Gastroesophageal sphincter (tissue), 3 donors: ENCODE measurements at regions not wholly inside any gene's neighbourhood (a gene's known extent, or its start where the extent isn't known, plus 50 kb on each side); places are given as distances from the start of the nearest gene placed in this dataset.

ENCODE experiments used
- CTCF ChIP-seq, 4 experiments: fragments of 200-600 bp in 2 of 4; fragments of 450-650 bp in 2 of 4; sonication (generic) in 1 of 4; IDR thresholded peaks; one replicate each; pipeline ENCODE4 v1.5.1; 2017 to 2019; ENCODE audit warnings: antibody characterized with exemption in 4 of 4, mild to moderate bottlenecking in 2 of 4, moderate library complexity in 2 of 4
- EP300 ChIP-seq: sonication (generic); formaldehyde crosslinking; IDR thresholded peaks from one replicate; pipeline ENCODE4 v1.6.1; 2017; ENCODE audit warnings: antibody characterized with exemption, mild to moderate bottlenecking
- POLR2A ChIP-seq, 2 donors: fragments of 450-650 bp; IDR thresholded peaks; one replicate each; pipeline ENCODE4 v1.6.1; 2017; ENCODE audit warnings: antibody characterized with exemption in 2 of 2, mild to moderate bottlenecking in 2 of 2, moderate library complexity in 1 of 2
- POLR2AphosphoS5 ChIP-seq: sonication (generic); formaldehyde crosslinking; IDR thresholded peaks from one replicate; pipeline ENCODE4 v1.6.1; 2017; ENCODE audit warnings: antibody characterized with exemption

DNA sequence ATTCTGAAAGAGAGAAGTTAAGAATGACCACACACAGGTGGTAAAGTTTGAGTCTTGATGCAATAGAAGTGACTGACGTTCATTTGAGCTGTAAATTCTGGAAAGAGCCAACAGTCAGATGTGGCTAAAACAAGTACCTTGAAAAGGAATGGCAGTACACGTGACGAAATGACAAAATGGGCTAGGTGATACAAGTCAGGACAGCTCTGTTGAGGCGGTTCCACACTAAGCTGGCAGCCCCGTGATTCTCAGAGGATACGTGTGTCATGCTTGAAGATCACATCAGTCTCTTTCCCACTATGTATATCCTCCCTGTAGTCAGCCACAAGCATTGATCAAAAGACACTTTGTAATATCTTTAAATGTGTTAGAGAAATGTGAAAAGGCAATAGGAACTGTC, 881.3 kb upstream of the ADGRL2 start:
- TF ChIP-seq POLR2A (IDR thresholded peaks at IDR 0.05): no peak
- no peak for TF ChIP-seq CTCF (IDR thresholded peaks at IDR 0.05)
- no peak for TF ChIP-seq POLR2AphosphoS5
- no peak for TF ChIP-seq EP300
